ENCODE measurements at regions not wholly inside any gene's neighbourhood (a gene's known extent, or its start where the extent isn't known, plus 50 kb on each side); places are given as distances from the start of the nearest gene placed in this dataset.
"Not testable (repeated sequence)": the region's sequence is repeated elsewhere in the genome, so short reads cannot be mapped to it uniquely, and the experiment has no call there.

DNA sequence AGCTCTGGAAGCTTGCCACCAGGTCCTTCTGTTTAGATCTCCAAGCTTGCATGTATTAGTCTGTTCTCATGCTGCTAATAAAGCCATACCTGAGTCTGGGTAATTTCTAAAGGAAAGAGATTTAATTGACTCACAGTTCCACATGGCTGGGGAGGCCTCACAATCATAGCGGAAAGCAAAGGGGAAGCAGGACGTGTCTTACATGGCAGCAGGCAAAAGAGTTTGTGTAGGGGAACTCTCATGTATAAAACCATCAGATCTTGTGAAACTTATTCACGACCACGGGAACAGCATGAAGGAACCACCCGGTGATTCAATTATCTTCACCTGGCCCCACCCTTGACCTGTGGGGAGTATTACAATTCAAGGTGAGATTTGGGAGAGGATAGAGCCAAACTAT, 147.0 kb upstream of the PROK2 start:
- Histone ChIP-seq H3K27me3 (ENCODE audit: control insufficient read depth, insufficient read depth, low read length) (no peaks in the 10 kb centered on the region), H3K36me3 (ENCODE audit: control insufficient read depth, insufficient read depth, low read length) (no peaks in the 10 kb centered on the region)

DNA sequence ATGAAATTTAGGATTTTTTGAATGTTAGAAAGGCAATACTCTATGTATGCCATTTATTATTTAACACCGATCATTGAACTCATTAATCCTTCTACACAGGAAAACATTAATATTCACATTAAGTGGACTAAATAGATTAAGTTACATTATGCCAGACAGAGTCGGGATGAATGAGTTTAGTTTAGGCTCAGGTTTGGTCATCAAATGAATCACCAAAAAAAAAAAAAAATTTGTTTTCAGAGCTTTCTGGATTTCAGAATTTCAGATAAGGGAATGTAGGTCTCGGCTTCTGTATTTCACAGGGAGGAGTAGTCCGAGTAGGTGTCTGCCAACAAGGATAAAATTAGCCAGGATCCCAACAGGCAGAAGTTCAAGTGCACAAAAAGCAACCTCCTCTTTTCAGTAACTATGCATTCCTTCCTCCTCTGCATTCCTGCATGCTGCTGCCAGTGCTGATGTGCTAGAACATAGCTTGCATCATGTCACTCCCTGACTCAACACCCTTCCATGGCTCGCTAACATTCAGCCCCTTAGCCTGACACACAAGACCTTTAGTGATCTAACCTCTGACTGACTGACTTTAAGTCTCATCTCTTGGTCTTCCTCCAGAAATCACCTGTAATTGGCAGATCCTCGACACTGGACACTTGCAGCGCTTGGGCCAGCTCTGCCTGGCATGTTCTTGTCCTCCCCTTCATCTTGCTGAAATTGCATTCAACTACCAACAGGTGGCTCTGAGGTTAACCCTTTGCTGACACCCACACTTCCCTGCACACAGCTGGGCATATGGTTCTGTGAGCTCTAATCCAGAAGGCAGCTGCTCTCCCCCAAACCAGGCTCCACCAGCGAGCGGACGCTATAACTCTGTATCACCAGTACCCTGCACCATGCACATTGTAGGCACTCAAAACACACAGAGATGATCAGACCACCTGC, 145.4 kb upstream of the PROK2 start:
- Histone ChIP-seq H3K36me3 (ENCODE audit: control insufficient read depth, insufficient read depth, low read length) (no peaks in the 10 kb centered on the region), H3K9ac (ENCODE audit: low read length) (no peak overlapping the region), H3K4me1 (ENCODE audit: control insufficient read depth, insufficient read depth, low read length) (no peaks in the 10 kb centered on the region), H3K4me3 (ENCODE audit: low read length) (no peak overlapping the region), H3K9me3 (ENCODE audit: control insufficient read depth, low read length) (no peaks in the 10 kb centered on the region), H3K27me3 (ENCODE audit: control insufficient read depth, insufficient read depth, low read length) (no peaks in the 10 kb centered on the region)

More for the DNA sequence above, 147.0 kb upstream of the PROK2 start:
- Histone ChIP-seq H3K9me3 (ENCODE audit: control insufficient read depth, low read length) (no peaks in the 10 kb centered on the region), H3K4me3 (ENCODE audit: low read length) (no peak overlapping the region), H3K4me1 (ENCODE audit: control insufficient read depth, insufficient read depth, low read length) (no peaks in the 10 kb centered on the region), H3K9ac (ENCODE audit: low read length) (no peak overlapping the region)

DNA sequence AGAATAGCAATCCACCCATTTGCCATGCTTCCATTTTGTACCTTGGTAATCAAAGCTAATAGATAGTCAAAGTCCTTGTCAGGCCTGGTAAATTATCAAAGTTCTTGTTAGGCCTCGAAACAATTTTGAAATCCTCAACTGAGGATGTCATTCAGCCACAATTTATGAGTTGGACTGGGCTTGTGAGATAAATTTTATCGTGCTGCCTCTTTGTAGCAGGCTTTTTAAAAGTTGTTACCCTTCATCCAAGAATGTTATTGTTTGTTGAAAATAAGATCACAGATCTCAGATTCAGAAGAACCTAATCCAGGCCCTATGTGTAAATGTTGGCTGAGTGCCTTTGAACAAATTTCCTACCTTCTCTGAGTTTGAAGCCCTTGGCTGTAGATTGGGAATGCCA, 143.3 kb upstream of the PROK2 start:
- no peak overlapping the region for H3K4me3 ChIP-seq (ENCODE audit: low read length)

DNA sequence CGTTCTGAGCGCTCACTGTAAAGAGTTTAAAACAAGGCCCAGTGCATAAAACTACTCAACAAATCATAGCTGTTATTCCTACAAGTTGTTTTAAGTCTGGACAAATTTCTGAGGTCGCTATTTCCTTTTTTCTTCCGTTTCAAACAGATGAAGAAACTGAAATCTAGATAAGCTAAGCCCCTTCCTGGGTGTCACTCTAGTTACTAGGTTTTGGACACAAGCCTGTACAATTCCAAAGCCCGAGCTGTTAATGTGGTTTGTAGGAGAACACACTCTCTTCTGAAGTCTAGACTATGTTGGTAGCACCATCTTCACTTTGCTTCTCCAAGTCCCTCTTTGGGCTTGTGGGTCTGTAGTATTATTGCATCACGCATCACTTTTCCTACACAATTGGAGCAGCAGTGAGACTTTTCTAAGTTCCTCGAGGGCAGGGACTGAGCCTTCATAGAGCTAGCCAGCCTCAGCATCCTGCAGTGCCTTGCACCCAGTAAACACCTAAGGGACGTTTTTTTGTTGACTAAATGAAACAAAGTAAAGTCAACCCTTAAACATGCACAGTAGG, 142.6 kb upstream of the PROK2 start:
- H3K4me3 ChIP-seq (ENCODE audit: low read length), result no peak overlapping the region
- H3K27me3 ChIP-seq (ENCODE audit: control insufficient read depth, insufficient read depth, low read length), result no peaks in the 10 kb centered on the region
- no peaks in the 10 kb centered on the region for H3K4me1 ChIP-seq (ENCODE audit: control insufficient read depth, insufficient read depth, low read length)
- no peaks in the 10 kb centered on the region for H3K9me3 ChIP-seq (ENCODE audit: control insufficient read depth, low read length)
- no peaks in the 10 kb centered on the region for H3K36me3 ChIP-seq (ENCODE audit: control insufficient read depth, insufficient read depth, low read length)
- H3K9ac ChIP-seq (ENCODE audit: low read length), result no peak overlapping the region

More for the DNA sequence above, 143.3 kb upstream of the PROK2 start:
- H3K9me3 ChIP-seq (ENCODE audit: control insufficient read depth, low read length), result no peaks in the 10 kb centered on the region
- no peak overlapping the region for H3K9ac ChIP-seq (ENCODE audit: low read length)
- H3K27me3 ChIP-seq (ENCODE audit: control insufficient read depth, insufficient read depth, low read length), result no peaks in the 10 kb centered on the region
- H3K36me3 ChIP-seq (ENCODE audit: control insufficient read depth, insufficient read depth, low read length), result no peaks in the 10 kb centered on the region
- H3K4me1 ChIP-seq (ENCODE audit: control insufficient read depth, insufficient read depth, low read length), result no peaks in the 10 kb centered on the region

DNA sequence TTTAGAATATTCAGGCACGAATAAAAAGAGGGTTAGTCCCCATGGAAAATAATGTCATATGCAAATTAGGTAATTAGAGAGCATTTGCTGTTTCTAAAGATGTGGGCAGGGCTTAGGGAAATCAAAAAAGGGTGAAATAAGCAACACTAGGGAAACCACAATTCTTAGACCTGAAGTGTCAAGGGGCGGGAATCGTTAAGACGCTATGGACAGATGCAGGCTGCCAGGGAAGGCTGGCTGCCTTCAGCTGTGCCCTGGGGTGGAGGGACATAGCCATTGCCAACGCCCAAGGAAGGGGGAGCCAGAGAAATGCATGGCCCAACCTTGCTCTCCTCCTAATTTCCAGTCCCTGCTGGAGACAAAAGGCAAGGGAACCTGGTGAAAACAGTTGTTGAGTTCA, 141.7 kb upstream of the PROK2 start:
- no peak overlapping the region for H3K9ac ChIP-seq (ENCODE audit: low read length)
- H3K4me1 ChIP-seq (ENCODE audit: control insufficient read depth, insufficient read depth, low read length), result no peaks in the 10 kb centered on the region
- no peak overlapping the region for H3K4me3 ChIP-seq (ENCODE audit: low read length)
- no peaks in the 10 kb centered on the region for H3K36me3 ChIP-seq (ENCODE audit: control insufficient read depth, insufficient read depth, low read length)
- H3K9me3 ChIP-seq (ENCODE audit: control insufficient read depth, low read length), result no peaks in the 10 kb centered on the region
- H3K27me3 ChIP-seq (ENCODE audit: control insufficient read depth, insufficient read depth, low read length), result no peaks in the 10 kb centered on the region

DNA sequence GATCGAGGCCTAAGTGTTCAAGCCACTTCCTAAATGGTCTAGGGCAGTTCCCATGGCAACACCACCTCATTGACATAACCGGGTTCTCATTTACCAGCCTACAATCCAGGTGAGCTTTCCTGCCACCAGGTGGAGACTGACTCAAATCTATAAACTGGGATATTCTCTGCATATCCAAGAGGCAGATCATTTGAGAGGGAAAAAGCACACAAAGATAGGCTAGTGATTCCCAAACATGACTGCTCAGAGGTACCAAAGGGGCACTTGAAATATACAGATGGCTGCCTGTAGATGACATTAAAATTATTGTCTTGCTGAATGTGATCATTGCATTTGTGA, 141.3 kb upstream of the PROK2 start:
- no peaks in the 10 kb centered on the region for H3K36me3 ChIP-seq (ENCODE audit: control insufficient read depth, insufficient read depth, low read length)
- H3K4me1 ChIP-seq (ENCODE audit: control insufficient read depth, insufficient read depth, low read length), result no peaks in the 10 kb centered on the region
- H3K4me3 ChIP-seq (ENCODE audit: low read length), result no peak overlapping the region
- H3K27me3 ChIP-seq (ENCODE audit: control insufficient read depth, insufficient read depth, low read length), result no peaks in the 10 kb centered on the region
- no peaks in the 10 kb centered on the region for H3K9me3 ChIP-seq (ENCODE audit: control insufficient read depth, low read length)
- H3K9ac ChIP-seq (ENCODE audit: low read length), result no peak overlapping the region

DNA sequence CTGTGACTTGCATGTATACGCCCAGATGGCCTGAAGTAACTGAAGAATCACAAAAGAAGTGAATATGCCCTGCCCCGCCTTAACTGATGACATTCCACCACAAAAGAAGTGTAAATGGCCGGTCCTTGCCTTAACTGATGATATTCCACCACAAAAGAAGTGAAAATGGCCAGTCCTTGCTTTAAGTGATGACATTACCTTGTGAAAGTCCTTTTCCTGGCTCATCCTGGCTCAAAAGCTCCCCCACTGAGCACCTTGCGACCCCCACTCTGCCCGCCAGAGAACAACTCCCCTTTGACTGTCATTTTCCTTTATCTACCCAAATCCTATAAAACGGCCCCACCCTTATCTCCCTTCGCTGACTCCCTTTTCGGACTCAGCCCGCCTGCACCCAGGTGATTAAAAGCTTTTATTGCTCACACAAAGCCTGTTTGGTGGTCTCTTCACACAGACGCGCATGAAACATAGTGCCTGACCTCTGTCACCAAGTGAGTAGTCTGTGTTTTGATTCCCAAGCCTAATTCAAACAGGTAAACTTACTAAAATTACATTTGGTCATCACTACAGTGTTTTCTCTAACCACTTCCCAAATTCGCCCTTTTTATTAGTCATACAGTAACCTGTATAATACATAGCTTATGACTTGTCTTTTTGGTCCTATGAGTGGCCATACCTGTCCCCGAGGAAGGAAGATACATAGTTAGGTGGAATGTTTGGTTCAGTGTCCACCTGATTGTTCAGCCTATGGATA, 140.7 kb upstream of the PROK2 start:
- H3K4me3 ChIP-seq (ENCODE audit: low read length); H3K4me1 ChIP-seq (ENCODE audit: control insufficient read depth, insufficient read depth, low read length); H3K27me3 ChIP-seq (ENCODE audit: control insufficient read depth, insufficient read depth, low read length); H3K9me3 ChIP-seq (ENCODE audit: control insufficient read depth, low read length); H3K36me3 ChIP-seq (ENCODE audit: control insufficient read depth, insufficient read depth, low read length); H3K9ac ChIP-seq (ENCODE audit: low read length): not testable (repeated sequence)

DNA sequence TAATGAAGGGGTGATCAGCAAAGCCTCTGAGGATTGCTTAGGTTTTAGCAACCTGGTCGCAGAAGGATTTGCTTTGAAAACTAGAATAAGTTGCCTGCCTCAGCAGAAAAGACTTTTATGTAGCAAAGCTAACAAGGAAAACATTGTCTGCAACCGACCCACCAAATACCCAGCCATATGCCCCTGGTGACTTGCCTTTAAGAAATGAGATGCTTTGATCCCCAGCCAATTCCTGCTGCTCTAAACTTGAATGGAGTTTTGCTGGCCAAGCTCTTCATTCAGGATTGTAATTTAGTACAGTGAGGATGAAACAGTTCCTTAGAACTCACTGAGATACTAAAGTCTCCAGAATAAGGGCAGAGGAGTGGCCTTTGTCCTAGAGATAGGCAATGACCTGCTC, 139.8 kb upstream of the PROK2 start:
- Histone ChIP-seq H3K4me3 (ENCODE audit: low read length) (no peak overlapping the region), H3K4me1 (ENCODE audit: control insufficient read depth, insufficient read depth, low read length) (no peaks in the 10 kb centered on the region), H3K9ac (ENCODE audit: low read length) (no peak overlapping the region)

DNA sequence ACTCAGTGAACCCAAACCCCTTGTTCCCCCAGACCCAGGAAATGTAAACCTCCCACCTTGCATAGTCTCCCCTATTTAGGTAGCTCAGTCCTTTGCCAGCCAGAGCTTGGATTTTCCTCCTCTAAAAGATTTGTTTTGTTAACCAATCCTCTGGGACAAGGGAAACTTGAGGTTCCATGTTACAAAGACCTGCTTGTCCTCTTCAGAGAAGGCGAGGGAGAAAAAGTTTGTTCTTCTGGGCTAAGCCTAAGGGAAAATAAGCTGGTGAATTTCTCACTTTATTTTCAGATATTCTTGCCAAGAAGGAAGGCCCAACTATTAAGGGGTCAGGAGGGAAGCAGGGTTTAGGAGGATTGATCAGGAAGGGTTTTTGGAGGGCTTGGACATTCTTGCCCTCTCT, 136.1 kb upstream of the PROK2 start:
- Histone ChIP-seq H3K36me3 (ENCODE audit: control insufficient read depth, insufficient read depth, low read length) (no peaks in the 10 kb centered on the region), H3K9me3 (ENCODE audit: control insufficient read depth, low read length) (no peaks in the 10 kb centered on the region)

More for the DNA sequence above, 139.8 kb upstream of the PROK2 start:
- no peaks in the 10 kb centered on the region for H3K27me3 ChIP-seq (ENCODE audit: control insufficient read depth, insufficient read depth, low read length)
- no peaks in the 10 kb centered on the region for H3K36me3 ChIP-seq (ENCODE audit: control insufficient read depth, insufficient read depth, low read length)
- H3K9me3 ChIP-seq (ENCODE audit: control insufficient read depth, low read length), result no peaks in the 10 kb centered on the region

DNA sequence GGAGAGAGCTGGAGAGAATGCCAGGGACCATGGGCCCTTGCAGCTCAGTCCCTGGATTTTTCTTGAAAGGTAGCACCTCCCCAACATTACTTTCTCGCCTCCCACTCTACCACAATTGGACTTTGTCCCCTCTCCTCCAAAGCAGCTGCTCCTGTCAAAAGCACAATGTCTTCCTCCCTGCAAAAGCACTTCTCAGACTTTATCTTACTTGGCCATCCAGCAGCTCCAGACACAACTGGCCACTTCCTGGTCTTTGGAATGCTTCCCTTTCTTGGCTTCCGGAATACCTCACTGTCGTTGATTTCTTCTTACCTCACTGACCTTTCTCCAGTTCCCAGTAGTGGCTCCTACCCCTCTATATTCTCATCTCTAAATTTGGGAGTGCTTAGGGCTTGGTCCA, 134.6 kb upstream of the PROK2 start:
- Histone ChIP-seq H3K4me1 (ENCODE audit: control insufficient read depth, insufficient read depth, low read length) (no peaks in the 10 kb centered on the region), H3K4me3 (ENCODE audit: low read length) (no peak overlapping the region), H3K27me3 (ENCODE audit: control insufficient read depth, insufficient read depth, low read length) (no peaks in the 10 kb centered on the region), H3K36me3 (ENCODE audit: control insufficient read depth, insufficient read depth, low read length) (no peaks in the 10 kb centered on the region), H3K9me3 (ENCODE audit: control insufficient read depth, low read length) (no peaks in the 10 kb centered on the region), H3K9ac (ENCODE audit: low read length) (no peak overlapping the region)

More for the DNA sequence above, 136.1 kb upstream of the PROK2 start:
- Histone ChIP-seq H3K4me3 (ENCODE audit: low read length) (no peak overlapping the region), H3K27me3 (ENCODE audit: control insufficient read depth, insufficient read depth, low read length) (no peaks in the 10 kb centered on the region), H3K9ac (ENCODE audit: low read length) (no peak overlapping the region), H3K4me1 (ENCODE audit: control insufficient read depth, insufficient read depth, low read length) (no peaks in the 10 kb centered on the region)

DNA sequence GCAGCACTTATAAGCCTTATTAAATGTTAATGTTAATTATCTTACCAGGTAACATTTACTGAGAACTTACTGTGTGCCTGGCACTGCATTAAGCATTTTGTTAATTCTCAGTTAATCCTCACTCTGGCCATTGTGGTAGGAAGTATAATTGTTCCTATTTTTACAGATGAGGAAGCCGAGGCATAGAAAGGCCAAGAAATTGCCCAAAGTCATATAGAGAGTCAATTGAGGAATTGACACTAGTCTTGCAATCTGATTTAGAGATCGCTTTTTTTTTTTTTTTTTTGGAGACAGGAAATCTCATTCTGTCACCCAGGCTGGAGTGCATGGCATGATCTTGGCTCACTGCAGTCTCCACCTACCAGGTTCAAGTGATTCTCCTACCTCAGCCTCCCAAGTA, 132.6 kb upstream of the PROK2 start:
- H3K27me3 ChIP-seq (ENCODE audit: control insufficient read depth, insufficient read depth, low read length), result no peaks in the 10 kb centered on the region
- no peak overlapping the region for H3K9ac ChIP-seq (ENCODE audit: low read length)
- no peak overlapping the region for H3K4me3 ChIP-seq (ENCODE audit: low read length)
- no peaks in the 10 kb centered on the region for H3K4me1 ChIP-seq (ENCODE audit: control insufficient read depth, insufficient read depth, low read length)
- no peaks in the 10 kb centered on the region for H3K36me3 ChIP-seq (ENCODE audit: control insufficient read depth, insufficient read depth, low read length)
- H3K9me3 ChIP-seq (ENCODE audit: control insufficient read depth, low read length), result no peaks in the 10 kb centered on the region

DNA sequence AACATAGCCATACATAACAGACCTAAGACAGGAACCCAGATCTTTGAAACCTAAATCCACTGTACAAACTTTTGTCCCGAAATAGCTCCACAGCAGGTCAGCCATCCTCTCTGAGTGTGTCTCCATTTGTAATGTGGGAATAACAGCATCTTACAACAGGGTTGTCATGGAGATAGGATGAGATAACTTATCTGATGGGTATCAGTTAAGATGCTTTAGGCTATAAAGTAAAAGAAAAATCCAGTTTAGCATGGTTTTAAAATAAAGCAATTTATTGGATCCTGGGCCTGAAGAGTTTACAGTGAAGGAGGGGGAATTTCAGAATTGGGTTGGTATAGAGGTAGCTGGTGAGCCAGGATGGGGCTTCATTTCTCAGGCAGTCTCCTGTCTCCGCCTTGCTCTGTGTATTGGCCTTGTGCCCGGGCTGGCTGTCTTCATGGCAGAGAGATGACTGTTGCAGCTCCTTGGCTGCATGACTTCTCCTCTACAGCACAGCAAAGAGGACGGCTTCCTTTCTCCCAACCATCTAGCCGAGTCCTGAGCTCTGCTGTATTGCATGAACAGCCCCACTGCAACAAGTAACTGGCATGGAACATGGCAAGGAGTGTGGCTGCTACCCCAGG, 131.9 kb upstream of the PROK2 start:
- Histone ChIP-seq H3K27me3 (ENCODE audit: control insufficient read depth, insufficient read depth, low read length) (no peaks in the 10 kb centered on the region), H3K36me3 (ENCODE audit: control insufficient read depth, insufficient read depth, low read length) (no peaks in the 10 kb centered on the region), H3K4me1 (ENCODE audit: control insufficient read depth, insufficient read depth, low read length) (no peaks in the 10 kb centered on the region), H3K9ac (ENCODE audit: low read length) (no peak overlapping the region), H3K4me3 (ENCODE audit: low read length) (no peak overlapping the region), H3K9me3 (ENCODE audit: control insufficient read depth, low read length) (no peaks in the 10 kb centered on the region)

All from mucosa of stomach (tissue), 1 donor.